PC-3 (cell line): ENCODE measurements at regions not wholly inside any gene's neighbourhood (a gene's known extent, or its start where the extent isn't known, plus 50 kb on each side); places are given as distances from the start of the nearest gene placed in this dataset.

Experiments used
- CTCF ChIP-seq: fragments of 300-600 bp; sonication (generic); conservative IDR thresholded peaks from 2 replicates; pipeline ENCODE4 v1.5.1; 2017; ENCODE audit warnings: antibody characterized with exemption, low read depth, mild to moderate bottlenecking, low read length
- EZH2 ChIP-seq: fragments of 300-600 bp; sonication (generic); IDR thresholded peaks from one replicate; pipeline ENCODE4 v1.6.1; 2017; ENCODE audit warnings: antibody characterized with exemption, mild to moderate bottlenecking, low read length; ENCODE audit not compliant: unreplicated experiment

- TF ChIP-seq CTCF (no peak), EZH2 (no peak)
Measured at GRCh38 chr4:181249031-181249430, 994.2 kb upstream of the TENM3 start.
